DMS114 treated with DMSO at 0.1 percent for 48 hours (cell line): ENCODE measurements at regions not wholly inside any gene's neighbourhood (a gene's known extent, or its start where the extent isn't known, plus 50 kb on each side); places are given as distances from the start of the nearest gene placed in this dataset.
"Not testable (repeated sequence)": the region's sequence is repeated elsewhere in the genome, so short reads cannot be mapped to it uniquely, and the experiment has no call there.

ENCODE experiments used
- DNase-seq: peaks from one replicate; lab custom pipeline; 2025; ENCODE audit not compliant: unreplicated experiment; lab: John Stamatoyannopoulos, UW

GRCh38 chr4:86523333-86523732 lies 70.8 kb upstream of the PTPN13 start:
- DNase-seq = no peak

- not testable (repeated sequence) for DNase-seq
Measured at GRCh38 chr4:86527713-86528112, 66.4 kb upstream of the PTPN13 start.

- DNase-seq = no peak
Measured at GRCh38 chr4:86529436-86529835, 64.7 kb upstream of the PTPN13 start.

GRCh38 chr4:86530183-86530582 lies 63.9 kb upstream of the PTPN13 start:
- DNase-seq = no peak

GRCh38 chr4:86531440-86531839 lies 62.7 kb upstream of the PTPN13 start:
- DNase-seq = no peak

GRCh38 chr4:86532851-86533250 lies 61.3 kb upstream of the PTPN13 start:
- no peak for DNase-seq

GRCh38 chr4:86536151-86536550 lies 58.0 kb upstream of the PTPN13 start:
- DNase-seq = no peak

GRCh38 chr4:86542319-86543027 lies 51.6 kb upstream of the PTPN13 start:
- no peak for DNase-seq

GRCh38 chr4:86543080-86543479 lies 51.0 kb upstream of the PTPN13 start:
- DNase-seq = no peak

GRCh38 chr4:86543560-86544309 lies 50.4 kb upstream of the PTPN13 start:
- DNase-seq = no peak

GRCh38 chr4:86544310-86544966 lies 49.7 kb upstream of the PTPN13 start:
- DNase-seq = no peak
